GM23338 (cell line): ENCODE measurements at regions not wholly inside any gene's neighbourhood (a gene's known extent, or its start where the extent isn't known, plus 50 kb on each side); places are given as distances from the start of the nearest gene placed in this dataset.

Source experiments
- CTCF ChIP-seq, 2 experiments: fragments of 200-600 bp in 1 of 2; sonication (generic) in 1 of 2; conservative IDR thresholded peaks; 2 replicates each; pipeline versions ENCODE4 v1.5.1 to v1.6.1; 2016 to 2017; ENCODE audit warnings: antibody characterized with exemption in 2 of 2, low read depth in 2 of 2, mild to moderate bottlenecking in 2 of 2, moderate library complexity in 1 of 2
- EZH2 ChIP-seq: fragments of 200-600 bp; sonication (generic); IDR thresholded peaks from one replicate; pipeline ENCODE4 v1.8.0; 2017; ENCODE audit warnings: antibody characterized with exemption, mild to moderate bottlenecking, low read depth; ENCODE audit not compliant: unreplicated experiment
- EZH2phosphoT487 ChIP-seq: fragments of 200-600 bp; sonication (generic); IDR thresholded peaks from one replicate; pipeline ENCODE4 v1.8.1; 2018; ENCODE audit warnings: antibody characterized with exemption; ENCODE audit not compliant: unreplicated experiment
- NANOG ChIP-seq: IDR thresholded peaks from 2 replicates; pipeline ENCODE4 v1.6.1; 2016; ENCODE audit warnings: antibody characterized with exemption, borderline replicate concordance

- TF ChIP-seq CTCF (conservative IDR thresholded peaks at IDR 0.05; ENCODE audit: low read depth in 2 of 2) = no peak
- no peak for TF ChIP-seq EZH2phosphoT487
- TF ChIP-seq EZH2 = no peak
- TF ChIP-seq NANOG = no peak
These were observed 200.7 kb downstream of the DCDC2C start for GRCh38 chr2:3904061-3904460.
